IPS DF 4.7 (cell line): ENCODE measurements at regions not wholly inside any gene's neighbourhood (a gene's known extent, or its start where the extent isn't known, plus 50 kb on each side); places are given as distances from the start of the nearest gene placed in this dataset.
A peak's percentile ranks its signal among the peaks of the same experiment; 100 is the strongest.
"Not testable (repeated sequence)": the region's sequence is repeated elsewhere in the genome, so short reads cannot be mapped to it uniquely, and the experiment has no call there.

Source experiments
- DNase-seq: peaks from one replicate; pipeline ENCODE4 v3.0.0-alpha.2; 2013; ENCODE audit warnings: low spot score; ENCODE audit errors: extremely low read depth

DNA sequence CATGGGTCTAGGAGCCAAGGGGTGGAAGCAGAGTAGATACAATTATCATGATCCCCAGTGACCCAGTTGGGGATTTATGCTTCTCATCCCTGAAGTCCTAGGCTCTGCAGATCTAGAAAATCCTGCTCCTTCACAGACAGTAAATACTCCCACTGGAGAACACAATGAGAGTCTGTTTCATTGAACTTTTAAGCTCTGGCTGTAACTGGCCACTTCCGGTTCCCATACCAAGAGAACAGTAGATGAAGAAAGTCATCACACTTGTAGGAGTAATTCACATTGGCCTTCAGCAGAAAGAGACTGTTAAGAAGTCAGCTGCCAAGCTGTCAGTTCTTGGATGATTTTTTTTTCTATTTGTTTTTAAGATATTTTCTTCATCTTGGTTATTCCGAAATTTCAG is 597.1 kb downstream of the ACTL7B start:
- no peak for DNase-seq

DNA sequence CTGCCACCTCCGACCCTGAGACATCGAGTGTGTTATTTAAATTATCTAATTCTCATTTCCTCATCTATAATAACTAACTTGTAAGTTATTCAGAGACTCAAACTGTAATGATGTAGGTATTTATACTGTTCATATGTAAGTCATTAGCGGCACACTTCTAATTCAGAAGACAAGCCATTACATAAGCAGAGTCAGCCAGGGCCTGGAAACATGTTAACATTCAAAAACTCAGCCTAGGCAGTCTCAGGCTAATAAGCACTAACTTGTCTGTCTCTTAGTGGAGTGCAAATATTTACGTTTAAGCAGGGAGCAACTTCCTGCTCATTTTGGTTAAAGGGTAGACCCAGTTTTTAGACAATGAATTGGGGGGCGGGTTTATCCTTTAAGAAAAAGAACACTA is 598.4 kb downstream of the ACTL7B start:
- no peak for DNase-seq

DNA sequence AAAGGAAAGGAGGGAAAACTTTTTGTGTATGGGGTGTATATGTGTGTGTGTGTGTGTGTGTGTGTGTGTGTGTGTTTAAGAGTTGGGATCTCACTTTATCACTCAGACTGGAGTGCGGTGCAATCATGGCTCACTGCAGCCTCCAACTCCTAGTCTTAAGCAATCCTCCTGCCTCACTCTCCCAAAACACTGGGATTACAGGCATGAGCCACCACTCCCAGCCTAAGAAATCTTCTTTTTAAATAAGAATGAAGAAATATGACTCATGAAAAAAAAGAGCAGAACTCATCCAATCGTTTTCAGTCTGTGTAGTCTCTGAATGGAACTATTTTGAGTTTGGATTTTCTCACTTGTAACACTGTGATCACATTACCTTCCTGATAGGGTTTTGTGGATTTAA is 601.5 kb downstream of the ACTL7B start:
- DNase-seq = no peak

DNA sequence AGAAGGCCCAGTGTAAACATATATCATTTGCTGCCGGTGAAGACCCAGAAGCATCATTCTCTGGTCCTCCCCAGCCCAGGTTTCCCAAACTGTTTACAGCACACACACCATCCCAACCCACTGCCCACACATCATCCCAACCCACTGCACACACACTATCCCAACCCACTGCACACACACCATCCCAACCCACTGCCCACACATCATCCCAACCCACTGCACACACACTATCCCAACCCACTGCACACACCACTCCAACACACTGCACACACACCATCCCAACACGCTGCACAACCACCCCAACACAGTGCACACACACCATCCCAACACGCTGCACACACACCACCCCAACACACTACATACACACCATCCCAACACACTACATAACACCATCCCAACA is 608.4 kb downstream of the ACTL7B start:
- DNase-seq = not testable (repeated sequence)

DNA sequence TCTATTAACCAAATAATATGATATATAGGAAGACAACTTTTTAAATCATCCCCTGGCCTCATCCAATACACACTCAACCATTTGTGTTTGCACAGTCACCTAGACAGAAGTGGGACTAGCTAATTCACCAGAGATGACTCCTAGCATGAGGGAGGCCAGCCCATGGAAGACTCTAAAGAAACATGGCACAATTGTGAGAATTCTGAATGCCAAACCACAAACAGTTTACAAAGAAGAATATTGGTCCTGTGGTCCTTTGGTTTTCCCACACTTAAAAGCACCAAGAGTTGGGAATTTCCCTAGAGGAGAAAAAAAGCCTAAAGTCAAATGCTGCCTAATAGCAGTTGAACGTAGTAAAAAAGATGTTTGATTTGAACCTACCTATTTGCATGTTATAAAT is 609.9 kb downstream of the ACTL7B start:
- no peak for DNase-seq

DNA sequence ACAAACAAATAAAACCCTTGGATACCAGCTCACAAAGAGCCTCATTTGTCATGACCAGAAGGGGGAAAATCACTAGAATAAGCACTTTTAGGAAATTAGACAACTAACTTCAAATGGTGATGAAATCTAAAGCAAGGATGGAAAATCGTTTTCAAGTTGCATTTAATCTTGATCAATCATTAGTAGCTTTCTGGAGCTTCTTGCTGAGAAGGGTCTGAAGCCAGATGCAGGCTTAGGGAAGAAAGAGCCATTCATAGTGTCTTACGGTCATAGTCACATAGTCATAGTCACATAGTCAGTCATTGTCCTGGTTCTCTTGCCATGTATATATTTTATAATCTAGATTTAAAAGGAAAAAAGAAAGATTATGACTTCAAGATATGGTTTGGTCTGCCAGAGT is 610.5 kb downstream of the ACTL7B start:
- no peak for DNase-seq

DNA sequence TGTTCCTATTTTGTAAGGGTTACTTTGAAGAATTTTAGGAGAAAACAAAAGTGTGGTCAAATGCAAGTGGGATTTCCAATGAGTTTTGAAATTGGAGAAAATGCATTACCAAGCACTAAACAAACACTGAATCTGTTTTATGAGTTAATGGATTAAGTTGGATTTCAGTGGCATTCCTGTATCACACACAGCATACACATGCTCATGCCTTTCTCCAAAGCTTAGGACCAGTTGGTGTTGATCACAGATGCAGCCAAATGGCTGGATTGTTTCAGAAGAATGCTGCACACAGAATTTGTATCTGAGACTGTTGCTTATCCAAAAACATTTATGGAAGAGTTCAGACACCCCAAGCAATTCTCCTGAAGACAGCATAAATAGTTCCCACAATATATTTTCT is 611.1 kb downstream of the ACTL7B start:
- no peak for DNase-seq

DNA sequence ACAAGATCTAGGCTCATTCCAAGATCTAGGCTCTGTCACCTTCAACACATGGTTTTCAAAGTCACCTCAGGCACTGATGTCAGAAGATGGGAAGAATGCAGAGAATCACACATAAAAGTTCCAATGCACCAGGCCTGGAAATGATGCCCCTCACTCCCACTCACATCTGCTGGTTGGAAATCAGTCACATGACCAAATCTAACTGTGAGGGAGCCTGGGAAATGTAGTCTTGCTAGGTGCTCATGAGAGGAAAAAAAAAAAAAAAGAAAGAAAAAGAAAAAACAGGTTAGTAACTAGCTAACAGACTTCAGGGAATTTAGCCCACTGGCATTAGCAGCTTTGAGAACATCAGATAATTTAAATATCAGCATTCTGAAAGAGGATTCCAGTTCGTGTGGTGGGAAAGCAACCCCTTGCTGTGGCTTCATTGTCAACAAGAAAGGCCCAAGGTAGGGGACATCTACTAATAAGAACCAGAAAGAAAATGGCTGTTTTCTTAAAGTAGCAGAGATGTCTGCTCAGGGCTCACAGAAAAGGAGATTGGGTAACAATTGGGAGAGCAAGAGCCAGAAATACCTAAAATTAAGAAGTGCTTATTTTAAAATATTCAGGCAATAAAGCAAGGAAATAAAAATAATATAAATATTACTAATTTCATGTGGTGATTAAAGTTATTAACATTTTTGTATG is 614.3 kb downstream of the ACTL7B start:
- DNase-seq = peak; percentile 7

DNA sequence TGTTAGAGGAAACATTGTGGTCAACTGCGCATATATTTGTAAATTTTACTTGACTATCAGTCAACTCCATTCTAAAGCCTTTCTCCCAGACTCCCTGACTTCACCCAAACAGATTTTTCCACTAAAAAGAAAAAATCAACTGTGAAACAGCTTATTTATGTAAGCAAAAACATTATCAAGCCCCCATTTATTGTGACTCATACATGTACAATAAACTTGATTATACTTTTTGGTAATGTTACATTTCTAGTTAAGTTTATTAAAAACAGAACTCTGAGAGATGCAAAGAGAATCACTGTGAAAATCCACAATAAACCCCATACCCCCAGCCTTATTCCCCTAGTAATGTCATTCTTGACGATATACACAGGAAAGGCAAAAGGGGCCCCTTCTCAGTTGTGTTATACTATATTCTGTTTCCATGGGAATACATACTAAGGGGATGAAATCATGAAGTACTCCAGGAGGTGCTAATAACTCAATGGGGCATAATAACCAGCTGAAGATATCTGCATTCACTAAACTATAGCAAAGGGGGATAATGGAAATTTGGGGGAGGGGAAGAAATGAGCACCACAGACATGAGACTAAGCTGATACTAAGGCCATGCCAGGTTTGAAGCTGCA is 616.0 kb downstream of the ACTL7B start:
- DNase-seq = no peak

DNA sequence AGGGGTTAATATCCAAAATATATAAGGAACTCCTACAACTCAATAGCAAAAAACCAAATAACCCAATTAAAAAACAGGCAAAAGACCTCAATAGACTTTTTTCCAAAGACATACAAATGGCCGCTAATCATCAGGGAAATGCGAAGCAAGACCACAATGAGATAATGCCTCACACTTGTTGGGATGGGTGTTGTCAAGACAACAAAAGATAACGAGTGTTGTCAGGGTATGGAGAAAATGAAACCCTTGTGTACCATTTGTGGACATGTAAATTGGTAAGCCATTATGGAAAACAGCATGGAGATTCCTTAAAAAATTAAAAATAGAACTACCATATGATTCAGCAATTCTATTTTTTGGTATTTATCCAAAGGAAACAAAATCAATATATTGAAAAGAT is 620.2 kb downstream of the ACTL7B start:
- DNase-seq = no peak

DNA sequence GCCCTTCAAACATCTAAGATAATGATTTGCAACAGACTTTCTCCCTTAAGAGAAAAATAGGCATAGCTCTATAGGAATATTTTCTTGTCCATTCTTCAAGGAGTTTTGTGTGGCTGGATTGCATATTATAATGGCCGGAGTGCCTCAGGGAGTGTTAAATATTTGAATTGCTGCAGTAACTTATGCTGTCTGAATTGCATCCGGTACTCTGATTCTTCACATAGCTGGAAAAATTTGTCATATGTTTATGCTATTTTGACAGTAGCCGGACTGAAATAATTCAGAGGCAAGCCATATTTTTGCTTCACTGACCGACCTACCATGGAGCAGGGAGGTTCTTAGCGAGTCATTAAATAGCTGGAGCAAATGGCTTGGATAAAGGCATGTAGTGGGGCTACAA is 621.0 kb downstream of the ACTL7B start:
- DNase-seq = no peak

DNA sequence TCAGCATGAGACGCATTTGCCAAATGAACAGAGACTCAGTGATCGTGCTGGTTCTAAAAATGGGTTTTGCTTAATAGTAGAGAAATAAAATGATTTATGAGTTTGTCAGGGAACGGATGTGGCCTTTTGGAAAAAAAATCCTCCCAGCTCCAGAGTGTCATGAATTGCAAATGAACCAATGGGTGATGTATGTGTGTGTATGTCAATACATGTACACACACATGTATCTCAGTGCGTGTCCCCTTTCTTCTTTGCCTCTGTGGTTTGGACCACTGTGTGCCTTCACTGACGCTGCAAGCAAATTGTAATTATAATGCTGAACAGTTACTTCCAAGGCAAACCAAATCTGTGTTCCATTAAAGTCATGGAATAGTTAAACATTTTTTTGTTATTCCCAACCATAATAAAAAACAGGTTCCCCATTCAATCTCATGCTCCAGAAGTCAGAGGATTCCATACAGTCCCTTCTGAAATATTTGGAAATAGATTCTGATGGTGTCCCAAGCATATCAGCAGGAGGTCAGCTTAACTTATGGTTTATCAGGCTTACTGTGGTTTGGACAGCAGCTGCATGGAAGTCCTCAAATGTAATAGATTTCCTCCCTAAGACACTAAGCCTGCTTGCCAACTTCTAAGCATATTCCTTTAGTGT is 630.5 kb downstream of the ACTL7B start:
- no peak for DNase-seq

DNA sequence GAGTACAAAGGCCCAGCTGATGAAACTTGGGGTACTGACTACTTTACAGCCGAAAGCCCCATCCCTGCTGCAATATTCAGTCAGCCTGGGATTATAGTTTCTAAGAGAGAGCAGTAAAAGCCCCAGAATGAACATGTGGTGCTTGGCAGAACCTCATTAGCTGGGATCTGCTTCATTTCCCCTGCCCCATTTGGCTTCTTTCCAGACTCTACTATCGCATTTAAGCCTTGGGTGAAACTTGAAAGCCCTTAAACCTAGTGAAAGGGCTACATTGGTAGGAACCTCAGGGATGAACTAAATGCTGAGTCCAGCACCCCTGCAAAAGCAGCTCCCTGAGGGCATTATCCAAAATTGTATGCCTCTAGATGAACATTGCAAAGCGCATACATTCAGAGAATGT is 631.1 kb downstream of the ACTL7B start:
- no peak for DNase-seq

DNA sequence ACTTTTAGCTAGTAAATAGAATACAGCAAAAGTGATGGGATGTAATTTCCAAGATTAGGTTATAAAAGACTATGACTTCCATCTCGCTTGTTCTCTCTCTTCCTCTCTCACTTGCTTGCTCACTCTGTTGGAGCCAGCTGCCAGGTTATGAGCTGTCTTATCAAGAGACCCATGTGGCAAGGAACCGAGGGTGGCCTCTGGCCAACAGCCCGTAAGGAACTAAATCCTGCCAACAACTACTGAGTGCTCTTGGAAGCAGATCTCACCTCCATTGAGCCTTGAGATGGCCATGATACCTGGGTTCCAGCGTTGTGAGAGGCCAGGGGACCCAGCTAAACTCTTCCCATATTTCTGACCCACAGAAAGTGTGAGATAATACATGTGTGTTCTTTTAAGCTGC is 636.1 kb downstream of the ACTL7B start:
- DNase-seq = no peak

DNA sequence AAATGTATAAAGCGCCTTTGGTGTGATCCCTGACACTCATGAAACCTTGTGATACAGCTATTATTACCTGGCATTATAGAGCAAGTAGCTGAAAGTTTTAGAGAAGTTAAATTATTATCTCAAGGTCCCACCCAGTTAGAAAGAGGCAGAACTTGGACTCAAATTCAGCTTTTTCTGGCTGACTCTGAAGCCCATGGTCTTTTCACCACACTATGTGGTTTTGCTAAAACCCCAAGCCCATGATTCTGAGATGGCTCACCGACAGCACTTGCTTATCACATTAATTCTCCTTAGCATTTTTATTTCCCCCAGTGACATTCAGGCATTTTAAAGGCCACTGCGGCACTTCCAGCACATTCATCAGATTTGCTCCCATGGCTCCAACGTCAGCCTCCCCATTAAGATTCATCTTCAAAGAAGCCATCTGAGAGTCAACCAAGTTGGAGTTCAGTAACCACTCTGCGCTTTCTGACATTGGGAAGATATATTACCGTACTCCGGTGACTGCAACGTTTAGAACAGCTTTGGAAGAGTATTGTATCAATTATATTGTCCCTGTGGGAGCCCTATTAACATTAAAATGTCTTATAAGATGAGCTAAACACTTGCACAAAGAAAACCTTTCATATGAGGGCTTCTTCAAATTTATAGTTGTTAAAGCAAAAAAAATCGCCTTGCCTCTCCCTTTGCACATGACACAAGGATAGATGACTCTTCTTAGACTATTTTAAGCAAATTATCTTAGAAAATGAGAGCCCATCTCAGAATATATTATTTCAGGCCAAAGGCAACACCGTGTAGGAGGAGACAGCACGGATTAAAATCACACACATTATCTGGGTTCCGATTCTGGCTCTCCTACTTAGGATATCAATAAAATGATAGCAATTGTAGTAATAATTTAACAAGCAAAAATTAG is 638.1 kb downstream of the ACTL7B start:
- no peak for DNase-seq

DNA sequence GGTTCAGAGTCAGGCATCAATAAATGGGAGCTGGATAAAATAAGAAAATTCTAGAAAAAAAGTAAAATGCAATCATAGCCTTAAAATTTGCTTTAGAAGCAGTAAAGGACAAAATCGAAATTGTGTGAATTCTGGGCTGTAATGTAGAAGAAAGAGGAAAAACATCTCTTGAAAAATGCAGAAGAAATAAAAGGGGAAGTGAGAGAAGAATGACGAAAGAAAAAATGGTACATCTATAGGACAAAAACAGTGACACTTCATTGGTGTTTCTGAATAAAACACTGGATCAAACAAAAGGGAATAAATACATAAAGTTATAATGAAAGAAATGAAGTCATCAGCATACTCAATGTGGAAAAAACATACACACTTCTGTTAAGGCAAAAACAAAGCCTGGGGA is 642.3 kb downstream of the ACTL7B start:
- no peak for DNase-seq

DNA sequence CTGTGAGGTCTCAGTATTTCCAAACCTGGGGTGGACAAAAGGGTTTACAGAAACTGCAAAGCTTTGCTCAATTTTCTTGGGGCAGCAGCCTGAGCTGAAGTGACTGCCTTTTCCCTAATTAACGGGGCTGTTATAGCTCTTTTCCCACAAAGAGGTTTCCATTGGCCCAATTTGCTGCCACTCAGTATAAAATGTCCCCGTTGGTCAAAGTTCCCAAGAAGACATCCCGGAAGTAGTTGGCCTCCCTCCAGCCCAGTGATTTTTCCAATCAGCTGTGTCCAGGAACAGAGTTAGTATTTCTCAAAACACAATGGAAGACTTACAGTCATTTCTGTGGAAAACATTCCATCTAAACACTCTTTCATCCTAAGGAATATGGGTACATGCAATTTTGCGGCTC is 643.6 kb downstream of the ACTL7B start:
- no peak for DNase-seq

DNA sequence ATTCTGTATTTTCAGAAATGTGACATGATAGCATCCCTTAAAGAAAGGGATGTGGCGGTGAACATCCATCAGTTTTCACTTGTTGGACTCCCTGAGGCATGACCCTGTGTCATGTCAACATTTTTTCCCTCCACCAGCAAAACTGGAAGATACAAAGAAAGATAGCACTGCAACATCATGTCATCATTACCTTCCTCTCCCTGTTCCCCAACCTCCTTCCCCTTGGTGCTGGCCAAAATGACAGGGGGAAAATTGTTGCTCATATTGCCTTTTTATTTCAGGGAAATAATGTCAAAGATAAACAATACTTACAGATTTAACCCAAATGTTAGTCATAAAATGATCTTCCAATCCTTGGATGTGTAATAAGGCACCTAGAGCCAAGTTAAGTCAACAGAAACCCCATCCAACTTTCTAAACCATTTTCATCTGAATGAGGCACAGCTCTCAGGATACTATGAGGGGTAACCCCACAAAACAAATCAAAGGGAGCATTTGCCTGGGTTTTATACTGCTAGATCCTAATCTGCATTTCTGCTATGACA is 644.3 kb downstream of the ACTL7B start:
- DNase-seq = no peak

DNA sequence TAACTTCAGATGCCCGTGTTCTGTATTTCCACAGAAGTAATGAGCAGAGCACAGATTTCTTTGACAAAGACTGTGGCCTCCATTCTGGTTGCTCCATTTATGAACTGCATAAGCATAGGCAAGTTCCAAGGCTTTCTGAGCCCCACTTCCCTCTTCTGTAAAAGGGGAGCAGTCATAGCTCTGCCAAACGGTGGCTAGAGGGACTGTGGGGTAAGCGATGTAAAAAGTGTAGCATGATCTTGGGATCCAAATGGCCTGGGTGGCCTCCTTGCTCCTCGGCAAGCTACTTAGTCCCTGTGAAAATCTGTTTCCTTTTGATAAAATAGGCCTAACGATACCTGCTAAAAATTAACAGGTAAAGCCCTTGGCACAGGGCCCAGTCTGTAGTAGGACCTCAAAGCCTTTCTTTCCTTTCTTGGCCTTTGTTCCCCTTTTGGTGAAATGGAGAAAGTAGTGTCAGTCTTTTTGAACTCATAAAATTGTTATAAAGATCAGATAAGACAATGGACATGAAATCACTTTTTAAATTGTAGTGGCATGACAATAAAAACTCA is 646.6 kb downstream of the ACTL7B start:
- DNase-seq = no peak

DNA sequence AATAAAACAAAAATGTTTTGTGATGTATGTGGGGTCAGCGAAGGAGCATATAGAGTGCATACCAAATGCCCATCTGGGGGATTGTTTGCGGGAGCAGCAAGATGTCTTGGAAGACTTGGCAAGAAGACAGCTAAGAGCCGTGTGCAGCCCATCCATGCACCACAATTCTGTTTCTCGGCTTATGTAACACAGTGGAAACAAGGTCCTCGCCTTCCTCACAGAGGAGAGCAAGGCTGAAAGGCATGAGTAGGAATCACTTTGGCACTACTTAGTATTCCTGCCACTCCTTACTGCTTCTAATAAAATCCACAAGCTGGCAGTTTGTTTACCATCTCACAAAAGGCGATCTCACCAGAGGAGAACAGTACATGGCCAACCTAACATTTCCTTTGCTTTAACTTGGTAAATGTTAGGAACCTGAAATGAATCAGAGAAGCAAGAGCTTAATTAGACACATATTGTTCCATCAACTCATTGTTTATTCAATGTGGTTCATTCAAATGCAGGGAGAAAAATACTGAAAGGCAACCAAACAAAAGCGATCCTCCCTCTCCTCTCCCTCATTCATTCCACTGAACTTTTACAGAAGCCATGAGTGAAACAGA is 648.1 kb downstream of the ACTL7B start:
- DNase-seq = no peak

DNA sequence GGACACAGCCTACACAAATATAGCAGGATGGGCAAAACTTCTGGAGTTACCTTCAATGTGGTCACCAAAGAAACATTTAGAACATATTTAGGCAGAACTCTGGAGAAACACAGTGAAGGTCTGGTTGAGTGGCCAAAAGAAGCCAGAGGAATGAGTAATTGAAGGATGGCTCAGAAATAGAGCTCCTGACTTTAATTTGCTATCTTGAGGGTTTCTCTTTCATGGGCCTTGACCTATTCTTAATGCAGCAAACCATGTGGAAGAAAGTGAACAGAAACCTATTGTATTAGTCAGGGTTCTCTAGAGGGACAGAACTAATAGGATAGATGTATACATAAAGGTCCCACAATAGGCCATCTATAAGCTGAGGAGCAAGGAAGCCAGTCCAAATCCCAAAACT is 650.5 kb downstream of the ACTL7B start:
- DNase-seq = no peak
